Transverse colon (tissue), 3 donors: ENCODE measurements at regions not wholly inside any gene's neighbourhood (a gene's known extent, or its start where the extent isn't known, plus 50 kb on each side); places are given as distances from the start of the nearest gene placed in this dataset.

Experiments used
- CTCF ChIP-seq, 5 experiments: fragments of 200-600 bp in 3 of 5; fragments of 450-650 bp in 2 of 5; sonication (generic) in 3 of 5; IDR thresholded peaks; 1 replicate in 2 of 5; 2 replicates in 3 of 5; pipeline ENCODE4 v1.5.1; 2016 to 2017; ENCODE audit warnings: antibody characterized with exemption in 5 of 5, inconsistent platforms in 3 of 5, mild to moderate bottlenecking in 2 of 5, moderate library complexity in 1 of 5
- EP300 ChIP-seq: sonication (generic); formaldehyde crosslinking; IDR thresholded peaks from one replicate; pipeline ENCODE4 v1.6.1; 2017; ENCODE audit warnings: antibody characterized with exemption, low read depth

- TF ChIP-seq EP300 (no peak), CTCF (IDR thresholded peaks at IDR 0.05) (no peak)
Observed at GRCh38 chr5:148746826-148747535, 79.4 kb upstream of the ADRB2 start.
